Mucosa of gallbladder (tissue), 1 donor: ENCODE measurements at regions not wholly inside any gene's neighbourhood (a gene's known extent, or its start where the extent isn't known, plus 50 kb on each side); places are given as distances from the start of the nearest gene placed in this dataset.

ENCODE experiments used
- DNase-seq: peaks from one replicate; pipeline ENCODE4 v3.0.0-alpha.2; 2020; ENCODE audit warnings: low spot score
- donor health status: DM: no; HTN: no; CAD: no.

DNA sequence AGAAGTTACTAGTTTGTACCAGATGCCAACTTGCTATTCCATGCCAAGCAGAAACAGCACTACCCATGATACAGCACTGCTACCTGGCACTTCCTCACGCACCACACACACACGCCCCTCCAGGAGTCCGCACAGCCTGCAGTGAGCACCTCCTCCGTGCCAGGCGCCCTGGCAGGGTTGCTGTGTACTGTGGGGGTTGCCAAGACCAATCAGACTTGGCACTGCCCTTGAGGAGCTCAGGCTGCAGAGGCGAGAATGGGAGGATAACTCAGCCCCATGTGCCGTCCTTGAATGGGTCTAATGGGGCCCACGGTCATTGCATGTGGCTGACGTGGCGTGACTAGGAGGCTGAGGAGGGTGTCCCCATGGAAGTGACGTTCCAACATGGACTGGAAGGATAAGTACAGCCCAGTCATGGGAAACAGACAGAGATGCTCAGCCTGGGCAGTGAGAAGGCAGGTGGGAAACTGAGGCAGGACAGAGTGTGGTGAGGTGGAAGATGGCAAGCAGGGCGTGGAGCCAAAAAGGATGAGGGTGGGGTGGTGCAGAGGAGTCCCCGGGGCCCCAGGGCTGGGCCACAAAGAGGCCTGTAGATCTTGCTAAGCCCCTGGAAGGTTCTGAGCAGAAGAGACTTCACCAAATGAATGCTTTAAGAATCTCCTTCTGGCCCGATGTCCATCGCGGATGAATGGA, 65.3 kb upstream of the C14orf180 start:
- DNase-seq: no peak

DNA sequence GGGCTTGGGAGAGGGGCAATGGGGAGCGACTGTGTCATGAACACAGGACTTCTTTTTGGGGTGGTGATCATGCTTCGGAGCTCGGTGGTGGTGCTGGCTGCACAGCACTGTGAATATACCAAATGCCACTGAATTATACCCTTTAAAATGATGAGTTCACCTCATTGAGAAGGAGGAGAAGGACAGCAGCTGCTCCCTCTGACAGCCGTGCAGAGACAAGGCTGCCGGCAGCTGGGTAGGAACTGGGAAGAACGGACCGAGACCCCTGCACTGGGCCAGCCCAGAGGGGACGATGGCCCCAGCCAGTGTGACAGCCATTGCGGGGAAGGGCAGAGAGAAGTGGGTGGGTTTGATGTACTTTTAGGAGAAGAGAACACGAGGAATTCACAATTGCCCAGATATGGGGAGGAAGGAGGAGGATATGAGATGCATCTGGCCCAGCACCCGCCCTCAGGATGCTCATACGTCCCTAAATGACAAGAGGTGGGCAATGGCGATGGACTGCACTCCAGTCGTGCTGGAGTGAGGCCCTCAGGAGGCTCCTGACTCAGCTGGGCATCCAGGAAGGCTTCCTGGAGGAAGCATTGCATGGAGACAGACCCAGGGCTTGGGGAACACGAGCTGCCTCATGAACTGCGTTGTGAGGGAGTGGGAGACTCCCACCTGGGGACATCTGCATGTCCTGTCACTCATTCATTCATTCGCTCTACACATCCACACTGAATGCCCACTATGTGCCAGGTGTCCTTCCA, 64.3 kb upstream of the C14orf180 start:
- DNase-seq: no peak

DNA sequence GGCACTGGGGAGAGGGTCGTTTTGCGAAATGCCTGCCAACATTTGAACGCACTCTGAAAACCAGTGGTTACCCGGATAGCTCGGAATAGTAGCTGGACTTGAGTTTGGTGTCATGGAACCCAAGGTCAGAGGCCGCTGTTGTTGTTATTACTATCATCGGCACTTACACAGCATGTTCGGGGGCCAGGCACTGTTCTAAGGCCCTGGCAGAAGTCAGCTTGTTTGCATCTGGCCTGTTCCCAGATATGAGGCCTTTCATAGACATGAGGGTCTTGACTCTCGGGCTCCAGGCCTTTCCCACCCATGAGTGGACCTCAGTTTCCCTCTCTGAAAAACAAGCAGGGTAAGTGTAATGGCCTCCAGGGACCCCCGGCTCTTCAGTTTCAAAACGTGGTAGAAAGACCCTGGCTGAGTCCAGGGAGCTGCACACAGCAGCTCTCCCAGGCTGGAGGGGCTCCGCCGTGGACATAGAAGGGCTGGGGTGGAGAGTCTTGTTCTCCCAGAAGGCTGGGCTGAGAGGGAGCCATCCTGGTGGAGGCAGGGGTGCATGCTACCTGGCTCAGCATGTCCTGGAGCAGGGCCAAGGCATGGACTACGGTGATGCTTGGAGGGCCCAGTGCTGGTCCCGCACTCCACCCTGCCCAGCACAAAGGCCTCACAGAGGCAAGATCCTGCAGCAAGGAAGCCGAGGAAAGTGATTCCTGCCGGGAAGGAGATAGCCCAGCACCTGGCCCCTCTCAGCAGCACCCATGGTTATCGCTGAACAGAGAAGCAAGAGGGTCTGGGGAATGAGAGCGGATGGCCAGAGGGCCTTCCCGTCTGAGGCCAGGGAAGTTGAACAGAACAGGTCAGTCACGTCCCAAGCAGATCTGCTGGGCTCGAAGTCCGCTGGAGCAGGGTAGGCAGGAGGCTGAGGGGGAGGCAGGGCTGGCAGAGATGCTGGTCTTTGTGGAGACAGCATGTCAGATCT, 63.5 kb upstream of the C14orf180 start:
- DNase-seq: peak; percentile 4

GRCh38 chr14:104516906-104517305, 62.7 kb upstream of the C14orf180 start:
- no peak for DNase-seq

DNA sequence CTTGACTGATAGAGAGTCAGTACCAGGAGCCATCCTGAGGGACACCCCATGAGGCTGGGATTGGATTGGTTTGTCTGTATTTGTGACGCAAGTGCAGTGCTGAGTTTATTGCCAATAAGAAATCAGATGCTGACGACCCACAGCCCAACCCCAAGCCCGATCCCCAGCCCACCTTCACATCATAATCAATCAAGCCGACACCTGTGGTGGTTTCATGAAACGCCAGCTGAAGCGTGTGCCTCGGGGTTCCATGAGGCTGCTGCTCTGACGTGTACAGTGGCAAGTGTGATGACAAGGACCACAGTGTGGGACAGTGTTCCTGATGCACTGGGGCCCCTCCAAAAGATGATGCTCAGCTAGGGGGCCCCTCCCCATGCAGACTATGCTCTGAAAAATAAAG, 62.1 kb upstream of the C14orf180 start:
- no peak for DNase-seq

DNA sequence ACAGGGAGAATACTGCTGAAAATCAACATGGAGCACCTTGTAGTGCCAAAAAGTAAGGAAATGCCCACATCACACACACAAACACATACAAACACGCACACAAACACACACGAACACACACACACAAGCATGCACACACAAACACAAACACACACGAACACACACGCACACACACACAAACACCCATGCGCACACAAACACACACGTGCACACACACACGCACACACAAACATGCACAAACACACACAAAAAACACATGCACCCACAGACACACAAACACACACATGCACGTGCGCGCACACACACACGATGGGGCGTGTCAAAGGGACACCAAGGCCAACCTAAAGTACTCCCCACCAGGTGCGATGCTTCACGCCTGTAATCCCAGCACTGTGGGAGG, 61.7 kb upstream of the C14orf180 start:
- no peak for DNase-seq

- no peak for DNase-seq
Observed at GRCh38 chr14:104518659-104519350, 60.8 kb upstream of the C14orf180 start.

DNA sequence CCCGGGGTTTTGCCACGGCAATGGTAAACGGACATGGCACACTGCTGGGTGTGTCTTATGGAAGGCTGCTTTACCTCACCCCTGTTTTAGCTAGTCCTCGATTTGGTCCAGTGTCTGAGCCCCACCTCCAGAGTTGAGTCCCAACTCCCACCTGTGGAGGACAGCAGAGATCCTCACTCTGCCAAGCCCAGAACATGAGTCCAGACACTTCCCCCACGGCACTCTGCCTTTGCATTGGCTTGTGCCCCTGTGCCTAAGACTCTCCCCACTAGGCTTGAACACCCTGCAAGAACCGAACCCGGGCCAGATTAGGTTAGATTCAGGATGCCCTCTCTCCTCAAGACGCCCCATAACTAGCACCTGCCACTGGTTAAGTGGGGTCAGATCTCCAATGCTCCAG, 59.8 kb upstream of the C14orf180 start:
- DNase-seq: no peak

GRCh38 chr14:104520620-104521410, 58.7 kb upstream of the C14orf180 start:
- DNase-seq: no peak

GRCh38 chr14:104521816-104522745, 57.5 kb upstream of the C14orf180 start:
- no peak for DNase-seq

- no peak for DNase-seq
Observed at GRCh38 chr14:104522926-104523545, 56.5 kb upstream of the C14orf180 start.

DNA sequence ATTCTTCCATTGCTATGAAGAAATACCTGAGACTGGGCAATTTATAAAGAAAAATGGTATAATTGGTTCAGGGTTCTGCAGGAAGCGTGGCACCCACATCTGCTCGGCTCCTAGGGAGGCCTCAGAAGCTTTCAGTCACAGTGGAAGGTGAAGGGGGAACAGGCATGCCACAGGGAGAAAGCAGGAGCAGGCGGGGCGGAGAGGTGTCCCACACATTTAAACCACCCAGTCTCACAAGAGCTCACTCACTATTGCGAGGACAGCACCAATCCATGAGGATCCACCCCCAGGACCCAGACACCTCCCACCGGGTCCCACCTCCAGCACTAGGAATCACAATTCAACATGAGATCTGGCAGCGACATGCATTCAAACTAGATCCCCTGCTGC, 56.0 kb upstream of the C14orf180 start:
- DNase-seq: no peak

GRCh38 chr14:104524726-104525125, 54.8 kb upstream of the C14orf180 start:
- no peak for DNase-seq

- DNase-seq: no peak
Observed at GRCh38 chr14:104526723-104527645, 52.6 kb upstream of the C14orf180 start.

DNA sequence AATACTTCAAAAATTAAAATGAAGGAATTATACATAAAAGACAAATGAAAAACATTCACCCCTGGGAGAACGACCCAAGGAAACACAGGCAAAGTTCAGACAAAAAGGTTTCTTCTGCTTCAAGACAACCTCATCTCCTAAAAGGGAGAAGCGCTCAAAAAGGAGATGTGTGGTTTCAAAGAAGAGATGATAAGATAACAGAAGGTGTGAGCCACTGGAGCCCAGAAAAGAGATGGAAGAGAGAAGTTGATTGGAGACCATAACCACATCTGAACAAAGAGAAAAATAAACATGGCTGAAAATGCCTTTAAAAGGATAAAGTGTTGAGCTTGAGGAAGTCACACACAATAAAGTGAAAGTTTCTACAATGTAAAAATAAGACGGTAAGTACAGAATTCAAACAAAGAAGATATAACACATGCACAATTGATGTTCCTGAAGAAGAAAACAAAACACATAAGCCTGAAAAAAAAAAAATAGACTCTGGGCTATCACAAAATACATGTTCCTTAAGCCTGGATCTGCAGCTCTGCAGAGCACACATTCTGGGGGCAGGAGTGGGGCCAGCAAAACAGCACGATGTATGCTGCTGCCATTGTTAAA, 51.6 kb upstream of the C14orf180 start:
- DNase-seq: no peak

DNA sequence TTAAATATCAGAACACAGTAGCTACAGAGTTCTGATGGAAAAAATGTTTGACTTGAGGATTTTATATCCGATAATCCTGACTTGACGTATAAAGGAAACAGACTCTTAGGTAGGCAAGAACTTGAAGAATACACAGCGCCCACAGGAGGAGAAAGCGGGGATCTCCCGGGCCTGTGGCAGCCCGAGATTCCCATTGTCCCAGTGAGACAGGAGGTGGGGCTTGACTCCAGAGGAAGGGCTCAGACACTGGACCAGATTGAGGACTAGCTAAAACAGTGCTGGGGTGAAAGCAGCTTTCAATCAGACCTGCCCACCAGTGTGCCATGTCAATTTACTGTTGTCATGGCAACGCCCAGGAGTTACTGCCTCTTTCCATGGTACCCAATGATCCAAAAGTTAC, 51.1 kb upstream of the C14orf180 start:
- no peak for DNase-seq
